Large intestine (tissue), 3 donors: ENCODE measurements at regions not wholly inside any gene's neighbourhood (a gene's known extent, or its start where the extent isn't known, plus 50 kb on each side); places are given as distances from the start of the nearest gene placed in this dataset.
"Not testable (repeated sequence)": the region's sequence is repeated elsewhere in the genome, so short reads cannot be mapped to it uniquely, and the experiment has no call there.

Experiments
- DNase-seq, 2 donors: peaks; one replicate each; pipeline versions ENCODE4 v3.0.0 to v3.0.0-alpha.2; 2013
- H3K27ac ChIP-seq: one replicate; pipeline ENCODE4 v1.5.1; 2013; ENCODE audit warnings: low read length
- H3K27me3 ChIP-seq: 2 replicates; pipeline ENCODE4 v1.6.1; 2013; ENCODE audit warnings: low read length; ENCODE audit not compliant: control insufficient read depth, insufficient read depth
- H3K36me3 ChIP-seq: 2 replicates; pipeline ENCODE4 v1.6.1; 2013; ENCODE audit warnings: low read length; ENCODE audit not compliant: control insufficient read depth, insufficient read depth
- H3K4me1 ChIP-seq: one replicate; pipeline ENCODE4 v1.6.1; 2013; ENCODE audit warnings: low read length; ENCODE audit not compliant: control insufficient read depth, insufficient read depth
- H3K4me3 ChIP-seq: one replicate; pipeline ENCODE4 v1.5.1; 2013; ENCODE audit warnings: low read length
- H3K9me3 ChIP-seq: one replicate; pipeline ENCODE4 v1.6.1; 2013; ENCODE audit warnings: mild to moderate bottlenecking, low read depth, low read length, moderate library complexity; ENCODE audit not compliant: control insufficient read depth
- WGBS: methylation state at CpG from one replicate; pipeline ENCODE4 v1.1.5; 2013; ENCODE audit warnings: low lambda C conversion rate; ENCODE audit not compliant: insufficient coverage; 5-methylcytosine and 5-hydroxymethylcytosine counted together

- H3K27me3 ChIP-seq: peaks cover 17% of the 10 kb centered on the region
These were observed 83.5 kb upstream of the SFSWAP start for GRCh38 chr12:131627151-131628022.

GRCh38 chr12:131628023-131628740 lies 82.7 kb upstream of the SFSWAP start:
- no peak for DNase-seq
- Histone ChIP-seq H3K27me3 (peaks cover 17% of the 10 kb centered on the region), H3K27ac (no peak overlapping the region), H3K4me3 (no peak overlapping the region), H3K9me3 (no peaks in the 10 kb centered on the region), H3K36me3 (no peaks in the 10 kb centered on the region), H3K4me1 (no peaks in the 10 kb centered on the region)
- no CpG with 5 or more reads among the region's 20 CpGs for WGBS

More at GRCh38 chr12:131627151-131628022, 83.5 kb upstream of the SFSWAP start:
- not testable (repeated sequence) for H3K9me3 ChIP-seq, H3K36me3 ChIP-seq, DNase-seq, H3K4me3 ChIP-seq, H3K27ac ChIP-seq, H3K4me1 ChIP-seq
- WGBS: no CpG with 5 or more reads among the region's 29 CpGs

GRCh38 chr12:131628766-131629448 lies 82.0 kb upstream of the SFSWAP start:
- Histone ChIP-seq H3K27me3 (peaks cover 15% of the 10 kb centered on the region), H3K4me1 (no peaks in the 10 kb centered on the region), H3K36me3 (no peaks in the 10 kb centered on the region), H3K27ac (no peak overlapping the region), H3K9me3 (no peaks in the 10 kb centered on the region), H3K4me3 (no peak overlapping the region)
- no peak for DNase-seq
- no CpG with 5 or more reads among the region's 19 CpGs for WGBS

GRCh38 chr12:131631230-131631629 lies 79.7 kb upstream of the SFSWAP start:
- DNase-seq: no peak
- no peak overlapping the region for H3K4me3 ChIP-seq
- H3K9me3 ChIP-seq: no peaks in the 10 kb centered on the region
- no peaks in the 10 kb centered on the region for H3K36me3 ChIP-seq
- peaks cover 4% of the 10 kb centered on the region for H3K27me3 ChIP-seq
- no peaks in the 10 kb centered on the region for H3K4me1 ChIP-seq
- 88% methylated on average over 2 of the region's 3 CpGs for WGBS
- no peak overlapping the region for H3K27ac ChIP-seq

GRCh38 chr12:131631889-131632651 lies 78.8 kb upstream of the SFSWAP start:
- not testable (repeated sequence) for H3K27me3 ChIP-seq, DNase-seq, H3K4me3 ChIP-seq, H3K36me3 ChIP-seq, H3K4me1 ChIP-seq, H3K27ac ChIP-seq, H3K9me3 ChIP-seq
- no CpG with 5 or more reads among the region's 23 CpGs for WGBS

GRCh38 chr12:131632652-131633023 lies 78.3 kb upstream of the SFSWAP start:
- not testable (repeated sequence) for H3K9me3 ChIP-seq, H3K36me3 ChIP-seq, DNase-seq, H3K27ac ChIP-seq, H3K4me1 ChIP-seq, H3K4me3 ChIP-seq, H3K27me3 ChIP-seq
- WGBS: 83% methylated on average over 2 of the region's 5 CpGs

- H3K27me3 ChIP-seq, H3K9me3 ChIP-seq, H3K4me1 ChIP-seq, H3K36me3 ChIP-seq, H3K27ac ChIP-seq, DNase-seq, H3K4me3 ChIP-seq: not testable (repeated sequence)
- no CpG with 5 or more reads among the region's 9 CpGs for WGBS
These were observed 77.3 kb upstream of the SFSWAP start for GRCh38 chr12:131633610-131634009.

- Histone ChIP-seq H3K36me3 (no peaks in the 10 kb centered on the region), H3K4me1 (no peaks in the 10 kb centered on the region), H3K4me3 (no peak overlapping the region), H3K9me3 (no peaks in the 10 kb centered on the region), H3K27ac (no peak overlapping the region), H3K27me3 (no peaks in the 10 kb centered on the region)
- no peak for DNase-seq
- WGBS: no CpG with 5 or more reads among the region's 5 CpGs
These were observed 76.9 kb upstream of the SFSWAP start for GRCh38 chr12:131634037-131634436.

GRCh38 chr12:131635012-131635411 lies 75.9 kb upstream of the SFSWAP start:
- H3K4me1 ChIP-seq, H3K9me3 ChIP-seq, H3K36me3 ChIP-seq, H3K27ac ChIP-seq, H3K4me3 ChIP-seq, H3K27me3 ChIP-seq, DNase-seq: not testable (repeated sequence)
- WGBS: 92% methylated on average over 2 of the region's 2 CpGs
